ENCODE measurements at regions not wholly inside any gene's neighbourhood (a gene's known extent, or its start where the extent isn't known, plus 50 kb on each side); places are given as distances from the start of the nearest gene placed in this dataset.

DNA sequence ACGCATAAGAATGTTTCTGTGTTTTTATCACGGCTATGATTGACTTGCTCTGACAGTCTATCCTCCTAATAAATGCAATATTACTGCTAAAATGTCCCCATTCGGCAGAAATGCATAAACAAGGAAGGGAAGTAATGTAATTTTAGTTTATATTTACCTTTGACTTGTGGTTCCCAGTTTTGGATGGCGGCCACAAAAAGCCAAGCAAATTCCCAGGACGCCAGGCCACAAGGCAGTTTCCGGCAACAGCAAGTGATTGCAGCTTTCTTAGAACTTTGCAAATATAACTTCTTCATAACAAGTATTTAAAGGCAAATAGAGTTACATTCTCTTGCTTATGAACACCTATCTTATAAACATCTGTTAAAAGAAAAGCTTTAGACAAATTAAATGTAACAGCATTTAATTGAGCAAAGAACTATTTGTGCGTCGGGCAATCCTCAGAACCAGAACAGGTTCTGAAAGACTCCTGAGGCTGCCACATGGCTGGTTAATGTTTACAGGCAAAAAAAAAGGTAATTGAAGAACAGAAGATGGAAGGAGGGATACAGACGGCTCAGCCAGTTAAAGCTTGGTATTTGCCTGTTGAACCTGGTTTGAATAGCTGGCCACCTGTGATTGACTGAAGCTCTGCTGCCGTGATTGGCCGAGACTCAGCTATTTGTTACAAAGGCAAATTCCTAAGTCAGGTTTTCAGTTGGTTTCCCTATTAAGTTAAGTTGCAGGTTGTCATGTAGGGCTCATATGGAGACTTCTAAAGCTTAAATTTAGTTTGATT, 80.8 kb downstream of the C21orf91 start:
- TF ChIP-seq POLR2A (IDR thresholded peaks at IDR 0.05) (no peak), EP300 (IDR thresholded peaks at IDR 0.05) (no peak)
- TF ChIP-seq, protein P1, sequence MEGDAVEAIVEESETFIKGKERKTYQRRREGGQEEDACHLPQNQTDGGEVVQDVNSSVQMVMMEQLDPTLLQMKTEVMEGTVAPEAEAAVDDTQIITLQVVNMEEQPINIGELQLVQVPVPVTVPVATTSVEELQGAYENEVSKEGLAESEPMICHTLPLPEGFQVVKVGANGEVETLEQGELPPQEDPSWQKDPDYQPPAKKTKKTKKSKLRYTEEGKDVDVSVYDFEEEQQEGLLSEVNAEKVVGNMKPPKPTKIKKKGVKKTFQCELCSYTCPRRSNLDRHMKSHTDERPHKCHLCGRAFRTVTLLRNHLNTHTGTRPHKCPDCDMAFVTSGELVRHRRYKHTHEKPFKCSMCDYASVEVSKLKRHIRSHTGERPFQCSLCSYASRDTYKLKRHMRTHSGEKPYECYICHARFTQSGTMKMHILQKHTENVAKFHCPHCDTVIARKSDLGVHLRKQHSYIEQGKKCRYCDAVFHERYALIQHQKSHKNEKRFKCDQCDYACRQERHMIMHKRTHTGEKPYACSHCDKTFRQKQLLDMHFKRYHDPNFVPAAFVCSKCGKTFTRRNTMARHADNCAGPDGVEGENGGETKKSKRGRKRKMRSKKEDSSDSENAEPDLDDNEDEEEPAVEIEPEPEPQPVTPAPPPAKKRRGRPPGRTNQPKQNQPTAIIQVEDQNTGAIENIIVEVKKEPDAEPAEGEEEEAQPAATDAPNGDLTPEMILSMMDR (IDR thresholded peaks at IDR 0.05), result no peak

Data from ovary (tissue), 3 donors.